Gastroesophageal sphincter (tissue), 4 donors: ENCODE measurements at regions not wholly inside any gene's neighbourhood (a gene's known extent, or its start where the extent isn't known, plus 50 kb on each side); places are given as distances from the start of the nearest gene placed in this dataset.

Experiments used
- ATAC-seq: fragments of 150-250 bp; one replicate; pipeline ENCODE4 v1.9.1; 2016; ENCODE audit warnings: mild to moderate bottlenecking, moderate library complexity
- H3K27ac ChIP-seq, 4 donors: fragments of 200-600 bp; sonication (generic) in 3 of 4; 1 replicate in 3 of 4; 2 replicates in 1 of 4; pipeline ENCODE4 v1.5.1; 2016 to 2019
- H3K27me3 ChIP-seq: fragments of 200-600 bp; sonication (generic); one replicate; pipeline ENCODE4 v1.5.1; 2019
- H3K36me3 ChIP-seq, 2 donors: fragments of 200-600 bp; sonication (generic); one replicate each; pipeline ENCODE4 v1.5.1; 2019; ENCODE audit warnings: control low read depth in 1 of 2
- H3K4me1 ChIP-seq, 3 donors: fragments of 200-600 bp; sonication (generic); 1 replicate in 2 of 3; 2 replicates in 1 of 3; pipeline ENCODE4 v1.5.1; 2016 to 2019; ENCODE audit warnings: control low read depth in 2 of 3
- H3K4me3 ChIP-seq, 2 donors: fragments of 200-600 bp; sonication (generic); one replicate each; pipeline ENCODE4 v1.5.1; 2019; ENCODE audit warnings: mild to moderate bottlenecking in 1 of 2, moderate library complexity in 1 of 2
- H3K9me3 ChIP-seq, 3 donors: fragments of 200-600 bp; sonication (generic); one replicate each; pipeline ENCODE4 v1.5.1; 2017 to 2019; ENCODE audit warnings: control low read depth in 2 of 3
- EP300 ChIP-seq: sonication (generic); formaldehyde crosslinking; IDR thresholded peaks from one replicate; pipeline ENCODE4 v1.6.1; 2017; ENCODE audit warnings: antibody characterized with exemption, mild to moderate bottlenecking
- POLR2A ChIP-seq, 2 donors: fragments of 450-650 bp; IDR thresholded peaks; one replicate each; pipeline ENCODE4 v1.6.1; 2017; ENCODE audit warnings: antibody characterized with exemption in 2 of 2, mild to moderate bottlenecking in 2 of 2, moderate library complexity in 1 of 2
- POLR2AphosphoS5 ChIP-seq: sonication (generic); formaldehyde crosslinking; IDR thresholded peaks from one replicate; pipeline ENCODE4 v1.6.1; 2017; ENCODE audit warnings: antibody characterized with exemption
- WGBS, 2 donors: methylation state at CpG; one replicate each; pipeline ENCODE4 v1.1.5; 2018; ENCODE audit warnings: low coverage in 1 of 2; 5-methylcytosine and 5-hydroxymethylcytosine counted together
- TF ChIP-seq, protein P1 (sequence below), 4 experiments: fragments of 200-600 bp in 2 of 4; fragments of 450-650 bp in 2 of 4; sonication (generic) in 1 of 4; IDR thresholded peaks; one replicate each; pipeline ENCODE4 v1.5.1; 2017 to 2019; ENCODE audit warnings: antibody characterized with exemption in 4 of 4, mild to moderate bottlenecking in 2 of 4, moderate library complexity in 2 of 4

DNA sequence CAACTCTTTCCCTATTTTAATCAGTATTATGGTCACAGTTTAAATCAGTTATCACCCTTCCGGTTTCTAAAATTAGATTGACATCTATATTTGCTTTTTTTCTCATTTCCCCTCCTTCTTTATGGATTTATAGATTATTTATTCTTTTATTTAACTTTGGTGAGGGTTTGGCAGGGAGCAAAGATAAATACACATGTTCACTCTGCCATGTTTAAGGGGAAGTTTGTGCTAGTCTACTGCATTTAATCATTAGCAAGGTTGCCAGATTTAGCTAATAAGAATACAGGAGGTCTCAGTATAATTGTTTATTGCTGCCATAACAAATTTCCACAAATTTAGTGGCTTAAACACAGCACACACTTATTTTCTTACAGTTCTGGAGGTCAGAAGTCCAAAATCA is 204.0 kb upstream of the BTG1 start:
- Histone ChIP-seq H3K4me1 (no peaks in the 10 kb centered on the region), H3K27me3 (no peaks in the 10 kb centered on the region), H3K9me3 (no peaks in the 10 kb centered on the region), H3K27ac (no peak overlapping the region), H3K4me3 (no peak overlapping the region), H3K36me3 (no peaks in the 10 kb centered on the region)
- TF ChIP-seq, protein P1, sequence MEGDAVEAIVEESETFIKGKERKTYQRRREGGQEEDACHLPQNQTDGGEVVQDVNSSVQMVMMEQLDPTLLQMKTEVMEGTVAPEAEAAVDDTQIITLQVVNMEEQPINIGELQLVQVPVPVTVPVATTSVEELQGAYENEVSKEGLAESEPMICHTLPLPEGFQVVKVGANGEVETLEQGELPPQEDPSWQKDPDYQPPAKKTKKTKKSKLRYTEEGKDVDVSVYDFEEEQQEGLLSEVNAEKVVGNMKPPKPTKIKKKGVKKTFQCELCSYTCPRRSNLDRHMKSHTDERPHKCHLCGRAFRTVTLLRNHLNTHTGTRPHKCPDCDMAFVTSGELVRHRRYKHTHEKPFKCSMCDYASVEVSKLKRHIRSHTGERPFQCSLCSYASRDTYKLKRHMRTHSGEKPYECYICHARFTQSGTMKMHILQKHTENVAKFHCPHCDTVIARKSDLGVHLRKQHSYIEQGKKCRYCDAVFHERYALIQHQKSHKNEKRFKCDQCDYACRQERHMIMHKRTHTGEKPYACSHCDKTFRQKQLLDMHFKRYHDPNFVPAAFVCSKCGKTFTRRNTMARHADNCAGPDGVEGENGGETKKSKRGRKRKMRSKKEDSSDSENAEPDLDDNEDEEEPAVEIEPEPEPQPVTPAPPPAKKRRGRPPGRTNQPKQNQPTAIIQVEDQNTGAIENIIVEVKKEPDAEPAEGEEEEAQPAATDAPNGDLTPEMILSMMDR (IDR thresholded peaks at IDR 0.05), result no peak
- TF ChIP-seq POLR2A (IDR thresholded peaks at IDR 0.05), result no peak
- no peak for TF ChIP-seq EP300
- TF ChIP-seq POLR2AphosphoS5, result no peak
- 89 to 92% methylated on average over 1 of the region's 1 CpG for WGBS, 2 donors
- ATAC-seq, result no peak

DNA sequence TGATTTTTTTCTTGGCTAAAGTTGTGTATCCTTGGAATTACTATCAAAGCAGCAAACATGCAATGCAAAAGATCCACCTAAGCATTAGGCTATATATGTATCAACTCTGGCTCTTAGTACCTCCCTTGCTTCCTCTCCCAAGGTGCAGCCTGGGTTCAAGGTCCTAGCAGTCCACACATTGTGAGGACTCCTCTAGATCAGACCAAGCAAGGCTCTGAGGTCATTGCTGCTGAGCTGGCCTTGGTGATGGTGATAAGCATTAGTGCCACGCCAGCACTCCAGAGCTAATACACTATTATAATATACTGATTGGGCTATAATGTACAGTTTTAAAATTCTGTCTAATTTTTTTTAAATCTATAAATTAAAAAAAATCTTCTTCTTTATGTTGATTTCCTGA is 196.9 kb upstream of the BTG1 start:
- no peaks in the 10 kb centered on the region for H3K4me1 ChIP-seq
- no peaks in the 10 kb centered on the region for H3K36me3 ChIP-seq
- H3K27me3 ChIP-seq, result no peaks in the 10 kb centered on the region
- H3K27ac ChIP-seq, result no peak overlapping the region
- TF ChIP-seq EP300 (no peak), POLR2AphosphoS5 (no peak), POLR2A (IDR thresholded peaks at IDR 0.05) (no peak)
- TF ChIP-seq, protein P1 (IDR thresholded peaks at IDR 0.05), result no peak
- ATAC-seq, result no peak
- WGBS, 2 donors, result 90 to 92% methylated on average over 1 of the region's 1 CpG
- H3K9me3 ChIP-seq, result no peaks in the 10 kb centered on the region
- H3K4me3 ChIP-seq, result no peak overlapping the region

DNA sequence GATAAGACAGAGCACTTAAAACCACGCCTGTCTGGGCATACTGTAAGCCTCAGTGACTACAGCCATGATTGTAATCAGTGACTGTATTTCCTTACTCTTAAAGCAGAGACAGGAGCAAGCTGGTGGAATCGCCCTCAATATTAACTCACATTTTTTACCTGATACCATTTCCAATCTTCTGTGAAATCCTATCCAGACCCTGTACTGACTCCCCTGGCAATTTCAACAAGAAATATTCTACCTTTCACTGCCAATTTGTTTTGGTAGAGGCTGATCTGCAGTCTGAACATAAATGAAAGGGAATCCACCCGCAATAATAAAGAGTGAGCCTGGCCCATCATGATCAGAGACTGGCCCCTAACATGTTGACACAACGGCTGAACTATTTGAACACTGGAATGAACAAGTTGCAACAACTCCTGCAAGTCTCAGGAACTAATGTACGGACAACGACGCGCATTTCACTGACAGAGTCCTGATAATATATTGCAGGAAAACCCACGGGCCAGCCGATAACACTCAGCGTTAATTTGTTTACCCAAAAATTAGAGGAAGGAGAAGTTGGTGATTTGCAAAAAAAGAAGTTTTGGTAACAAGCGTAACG is 195.5 kb upstream of the BTG1 start:
- H3K27ac ChIP-seq, result no peak overlapping the region

DNA sequence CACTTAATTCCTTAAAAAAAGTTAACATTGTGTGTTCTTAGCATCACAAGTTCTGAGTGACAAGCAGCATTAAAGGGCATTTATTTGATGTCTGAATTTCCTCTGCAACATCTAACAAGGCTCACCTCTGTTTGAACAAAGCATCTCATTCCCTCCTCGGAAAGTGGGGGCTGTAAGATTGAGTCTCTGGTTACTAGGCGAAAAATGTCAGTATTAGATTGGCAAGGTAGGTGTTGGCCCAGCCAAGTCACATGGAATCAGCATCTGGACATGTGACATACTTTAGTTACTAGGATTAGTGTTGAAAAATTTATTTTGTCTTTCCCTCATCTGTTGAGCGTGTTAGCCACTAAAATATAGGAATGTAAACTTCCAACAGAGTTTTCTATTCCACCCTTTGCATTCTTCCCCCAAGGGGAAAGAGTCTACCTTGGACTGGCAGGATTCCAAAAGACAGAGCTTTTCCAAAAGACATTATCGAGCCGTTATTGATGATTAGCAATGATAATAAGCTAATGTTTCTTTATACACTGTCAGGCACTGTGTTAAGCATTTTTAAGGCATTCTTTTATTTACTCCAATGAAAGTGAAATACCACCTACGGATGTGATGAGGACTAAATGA is 194.9 kb upstream of the BTG1 start:
- ATAC-seq, result no peak
- Histone ChIP-seq H3K9me3 (no peaks in the 10 kb centered on the region), H3K4me1 (no peaks in the 10 kb centered on the region), H3K4me3 (no peak overlapping the region), H3K36me3 (no peaks in the 10 kb centered on the region), H3K27ac (no peak overlapping the region), H3K27me3 (no peaks in the 10 kb centered on the region)
- WGBS, 2 donors, result 68 to 76% methylated on average over 6 of the region's 6 CpGs
- TF ChIP-seq EP300 (no peak), POLR2A (IDR thresholded peaks at IDR 0.05) (no peak), POLR2AphosphoS5 (no peak)
- TF ChIP-seq, protein P1 (IDR thresholded peaks at IDR 0.05), result no peak

More for the DNA sequence above, 195.5 kb upstream of the BTG1 start:
- no peaks in the 10 kb centered on the region for H3K36me3 ChIP-seq
- no peaks in the 10 kb centered on the region for H3K4me1 ChIP-seq
- TF ChIP-seq POLR2AphosphoS5, result no peak
- TF ChIP-seq, protein P1 (IDR thresholded peaks at IDR 0.05), result no peak
- TF ChIP-seq EP300, result no peak
- no peak for ATAC-seq
- WGBS, 2 donors, result 69 to 87% methylated on average over 11 to 13 of the region's 13 CpGs
- no peaks in the 10 kb centered on the region for H3K27me3 ChIP-seq
- no peak overlapping the region for H3K4me3 ChIP-seq
- H3K9me3 ChIP-seq, result no peaks in the 10 kb centered on the region

DNA sequence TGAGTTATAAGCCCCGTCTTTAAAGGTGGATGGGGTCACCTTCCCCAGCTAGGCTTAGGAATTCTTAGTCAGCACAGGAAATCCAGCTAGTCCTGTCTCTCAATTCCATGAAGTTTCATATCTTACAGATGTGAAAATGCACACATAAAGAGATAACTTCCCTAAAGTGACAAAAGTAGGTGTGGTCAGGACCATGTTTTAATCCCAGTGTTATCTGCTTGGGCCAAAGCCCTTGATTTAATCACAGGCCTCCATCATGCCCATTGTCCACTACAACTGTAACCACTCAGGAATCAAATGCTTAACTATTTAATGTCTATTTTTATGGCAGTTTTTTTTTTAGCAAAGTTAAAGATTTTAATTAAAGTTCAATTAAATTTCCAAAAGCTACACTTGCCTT is 194.4 kb upstream of the BTG1 start:
- no peaks in the 10 kb centered on the region for H3K4me1 ChIP-seq
- no peaks in the 10 kb centered on the region for H3K9me3 ChIP-seq
- no peak overlapping the region for H3K27ac ChIP-seq
- TF ChIP-seq EP300 (no peak), POLR2A (IDR thresholded peaks at IDR 0.05) (no peak), POLR2AphosphoS5 (no peak)
- TF ChIP-seq, protein P1 (IDR thresholded peaks at IDR 0.05), result no peak
- 100% methylated on average over 1 of the region's 1 CpG for WGBS, 2 donors
- no peak overlapping the region for H3K4me3 ChIP-seq
- no peaks in the 10 kb centered on the region for H3K36me3 ChIP-seq
- no peaks in the 10 kb centered on the region for H3K27me3 ChIP-seq
- ATAC-seq, result no peak
